ENCODE measurements at regions not wholly inside any gene's neighbourhood (a gene's known extent, or its start where the extent isn't known, plus 50 kb on each side); places are given as distances from the start of the nearest gene placed in this dataset.

DNA sequence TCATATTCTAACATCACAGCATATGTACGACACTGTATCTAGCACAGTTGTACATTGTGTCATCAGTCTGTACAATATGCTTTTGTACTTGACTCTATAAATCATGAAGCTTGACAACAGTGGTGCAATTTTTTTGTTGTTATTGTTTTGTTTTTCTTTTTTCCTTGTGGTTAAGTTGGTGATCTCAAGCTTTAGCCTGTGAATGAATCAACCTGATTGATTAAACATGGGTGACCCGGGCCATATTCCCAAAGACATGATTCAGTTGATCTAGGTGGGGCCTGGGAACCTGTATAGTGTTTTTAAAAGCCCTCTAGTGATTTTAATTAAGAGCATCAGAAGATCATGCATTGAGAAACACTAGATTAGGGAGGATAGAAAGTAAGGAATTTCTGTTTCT is 101.8 kb upstream of the AADACL2 start:
- Mint-ChIP-seq H3K4me1 (peaks cover 4% of the 10 kb centered on the region), H3K27ac (no peak overlapping the region), H3K36me3 (no peaks in the 10 kb centered on the region), H3K4me3 (no peak overlapping the region), H3K9me3 (peaks cover 0 to 3% (median 0%) of the 10 kb centered on the region in 7 donors), H3K27me3 (ENCODE audit: low read depth in 3 of 3) (peaks cover 0 to 4% (median 0%) of the 10 kb centered on the region in 3 donors)
- no peaks in the 10 kb centered on the region for H3K79me2 ChIP-seq (ENCODE audit: insufficient read depth, low read length)
- no peak for DNase-seq
- no peak overlapping the region for H3K27ac ChIP-seq (ENCODE audit: low read depth in 1 of 2, low read length in 2 of 2)
- intact Hi-C loops (cut with micrococcal nuclease), result no loop called here
- TF ChIP-seq, protein P1, sequence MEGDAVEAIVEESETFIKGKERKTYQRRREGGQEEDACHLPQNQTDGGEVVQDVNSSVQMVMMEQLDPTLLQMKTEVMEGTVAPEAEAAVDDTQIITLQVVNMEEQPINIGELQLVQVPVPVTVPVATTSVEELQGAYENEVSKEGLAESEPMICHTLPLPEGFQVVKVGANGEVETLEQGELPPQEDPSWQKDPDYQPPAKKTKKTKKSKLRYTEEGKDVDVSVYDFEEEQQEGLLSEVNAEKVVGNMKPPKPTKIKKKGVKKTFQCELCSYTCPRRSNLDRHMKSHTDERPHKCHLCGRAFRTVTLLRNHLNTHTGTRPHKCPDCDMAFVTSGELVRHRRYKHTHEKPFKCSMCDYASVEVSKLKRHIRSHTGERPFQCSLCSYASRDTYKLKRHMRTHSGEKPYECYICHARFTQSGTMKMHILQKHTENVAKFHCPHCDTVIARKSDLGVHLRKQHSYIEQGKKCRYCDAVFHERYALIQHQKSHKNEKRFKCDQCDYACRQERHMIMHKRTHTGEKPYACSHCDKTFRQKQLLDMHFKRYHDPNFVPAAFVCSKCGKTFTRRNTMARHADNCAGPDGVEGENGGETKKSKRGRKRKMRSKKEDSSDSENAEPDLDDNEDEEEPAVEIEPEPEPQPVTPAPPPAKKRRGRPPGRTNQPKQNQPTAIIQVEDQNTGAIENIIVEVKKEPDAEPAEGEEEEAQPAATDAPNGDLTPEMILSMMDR (IDR thresholded peaks at IDR 0.05), result no peak
- H4K20me1 ChIP-seq (ENCODE audit: insufficient read depth, low read length), result no peaks in the 10 kb centered on the region
- H3K9me3 ChIP-seq (replicated peaks in 1 of 2; ENCODE audit: control insufficient read depth in 1 of 2, insufficient read depth in 1 of 2, low read length in 2 of 2), result peaks cover 0 to 2% of the 10 kb centered on the region in 2 donors
- H3K9ac ChIP-seq (ENCODE audit: insufficient read depth, low read length, poor library complexity, severe bottlenecking), result no peak overlapping the region
- H2AFZ ChIP-seq (ENCODE audit: insufficient read depth, low read depth, low read length, poor library complexity, severe bottlenecking), result no peak overlapping the region
- no peak overlapping the region for H3K4me3 ChIP-seq (replicated peaks in 1 of 3; ENCODE audit: low read depth in 2 of 3, low read length in 3 of 3)
- no peaks in the 10 kb centered on the region for H3K27me3 ChIP-seq (ENCODE audit: control insufficient read depth in 2 of 2, insufficient read depth in 2 of 2, low read length in 2 of 2)
- H3K36me3 ChIP-seq (replicated peaks in 1 of 2; ENCODE audit: control insufficient read depth in 1 of 2, insufficient read depth in 2 of 2, low read length in 2 of 2), result no peaks in the 10 kb centered on the region
- H3K4me2 ChIP-seq (replicated peaks; ENCODE audit: extremely low read depth, low read length, poor library complexity, severe bottlenecking), result no peak overlapping the region
- no peaks in the 10 kb centered on the region for H3K4me1 ChIP-seq (ENCODE audit: control insufficient read depth in 1 of 2, insufficient read depth in 2 of 2, low read length in 2 of 2)
- no CpG with 5 or more reads among the region's 2 CpGs for WGBS (ENCODE audit: insufficient coverage)

GRCh38 chr3:151630938-151631441 is 102.7 kb upstream of the AADACL2 start:
- WGBS (ENCODE audit: insufficient coverage), result no CpG with 5 or more reads among the region's 1 CpG
- no peak for DNase-seq
- Mint-ChIP-seq H3K36me3 (no peaks in the 10 kb centered on the region), H3K9me3 (peaks cover 0 to 3% (median 0%) of the 10 kb centered on the region in 7 donors), H3K4me1 (peaks cover 4% of the 10 kb centered on the region), H3K27me3 (ENCODE audit: low read depth in 3 of 3) (peaks cover 0 to 4% (median 0%) of the 10 kb centered on the region in 3 donors), H3K4me3 (no peak overlapping the region), H3K27ac (no peak overlapping the region)
- Histone ChIP-seq H2AFZ (ENCODE audit: insufficient read depth, low read depth, low read length, poor library complexity, severe bottlenecking) (no peak overlapping the region), H3K9me3 (replicated peaks in 1 of 2; ENCODE audit: control insufficient read depth in 1 of 2, insufficient read depth in 1 of 2, low read length in 2 of 2) (peaks cover 0 to 3% of the 10 kb centered on the region in 2 donors), H3K27me3 (ENCODE audit: control insufficient read depth in 2 of 2, insufficient read depth in 2 of 2, low read length in 2 of 2) (no peaks in the 10 kb centered on the region), H3K36me3 (replicated peaks in 1 of 2; ENCODE audit: control insufficient read depth in 1 of 2, insufficient read depth in 2 of 2, low read length in 2 of 2) (no peaks in the 10 kb centered on the region), H3K79me2 (ENCODE audit: insufficient read depth, low read length) (no peaks in the 10 kb centered on the region), H3K27ac (ENCODE audit: low read depth in 1 of 2, low read length in 2 of 2) (no peak overlapping the region), H3K4me1 (ENCODE audit: control insufficient read depth in 1 of 2, insufficient read depth in 2 of 2, low read length in 2 of 2) (no peaks in the 10 kb centered on the region), H3K9ac (ENCODE audit: insufficient read depth, low read length, poor library complexity, severe bottlenecking) (no peak overlapping the region), H3K4me3 (replicated peaks in 1 of 3; ENCODE audit: low read depth in 2 of 3, low read length in 3 of 3) (no peak overlapping the region), H4K20me1 (ENCODE audit: insufficient read depth, low read length) (no peaks in the 10 kb centered on the region), H3K4me2 (replicated peaks; ENCODE audit: extremely low read depth, low read length, poor library complexity, severe bottlenecking) (no peak overlapping the region)
- TF ChIP-seq, protein P1 (IDR thresholded peaks at IDR 0.05), result no peak
- intact Hi-C loops (cut with micrococcal nuclease), result no loop called here
